Activated CD4-positive, alpha-beta T cell treated with anti-CD3 and anti-CD28 coated beads, Interleukin-10, Interleukin-2, amounts not matched to agents 100 ng/mL and 50 ng/mL, durations not matched to agents 16 hours and 8 hours (primary cell): ENCODE measurements at regions not wholly inside any gene's neighbourhood (a gene's known extent, or its start where the extent isn't known, plus 50 kb on each side); places are given as distances from the start of the nearest gene placed in this dataset.
"Not testable (repeated sequence)": the region's sequence is repeated elsewhere in the genome, so short reads cannot be mapped to it uniquely, and the experiment has no call there.

Experiments
- DNase-seq: peaks from one replicate; pipeline ENCODE4 v3.0.0-alpha.2; 2020

- DNase-seq = no peak
These were observed 73.4 kb upstream of the FAM13C start for GRCh38 chr10:59435707-59436106.

DNA sequence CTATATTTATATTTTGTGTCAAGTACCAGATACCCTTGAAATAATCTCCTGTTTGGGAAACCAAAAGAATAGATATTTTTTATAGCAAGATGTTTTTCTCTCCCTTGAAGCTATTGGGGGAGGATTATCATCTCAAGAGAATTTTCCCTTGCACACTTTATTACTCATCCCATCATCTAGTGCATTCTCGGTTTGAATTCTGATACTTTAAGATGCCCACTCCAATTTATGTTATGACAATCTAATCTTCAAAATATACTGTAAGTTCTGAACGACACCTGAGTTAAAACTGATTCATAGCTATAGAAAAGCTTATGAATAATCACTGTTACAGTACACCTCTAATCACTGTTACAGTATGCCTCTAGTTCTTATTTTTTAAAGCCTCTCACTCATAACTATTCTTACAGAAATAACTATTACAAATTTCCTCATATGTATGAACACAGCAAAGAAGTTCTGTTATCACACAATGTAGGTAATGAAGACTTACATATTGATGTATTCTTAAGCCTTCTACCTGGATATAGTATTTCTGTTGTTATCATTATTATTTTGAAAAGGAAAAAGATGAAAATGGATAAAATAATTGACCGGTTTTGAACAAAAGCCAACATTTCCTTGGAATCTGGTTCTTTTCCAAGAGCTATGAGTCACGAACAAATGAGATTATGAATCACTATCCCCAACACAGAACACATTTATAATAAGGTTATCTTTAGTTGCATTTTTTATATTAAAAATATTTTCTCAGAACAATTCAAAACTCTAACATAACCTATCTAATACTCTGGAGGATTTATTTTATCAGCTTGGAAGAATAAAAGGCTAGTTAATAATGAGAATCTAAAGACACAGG is 72.3 kb upstream of the FAM13C start:
- DNase-seq = peak; percentile 6

- DNase-seq = no peak
These were observed 71.5 kb upstream of the FAM13C start for GRCh38 chr10:59433720-59434428.

- DNase-seq = peak; percentile 3
These were observed 70.0 kb upstream of the FAM13C start for GRCh38 chr10:59432207-59432900.

- DNase-seq = not testable (repeated sequence)
These were observed 51.4 kb upstream of the FAM13C start for GRCh38 chr10:59413795-59414194.
